ENCODE measurements at regions not wholly inside any gene's neighbourhood (a gene's known extent, or its start where the extent isn't known, plus 50 kb on each side); places are given as distances from the start of the nearest gene placed in this dataset.

DNA sequence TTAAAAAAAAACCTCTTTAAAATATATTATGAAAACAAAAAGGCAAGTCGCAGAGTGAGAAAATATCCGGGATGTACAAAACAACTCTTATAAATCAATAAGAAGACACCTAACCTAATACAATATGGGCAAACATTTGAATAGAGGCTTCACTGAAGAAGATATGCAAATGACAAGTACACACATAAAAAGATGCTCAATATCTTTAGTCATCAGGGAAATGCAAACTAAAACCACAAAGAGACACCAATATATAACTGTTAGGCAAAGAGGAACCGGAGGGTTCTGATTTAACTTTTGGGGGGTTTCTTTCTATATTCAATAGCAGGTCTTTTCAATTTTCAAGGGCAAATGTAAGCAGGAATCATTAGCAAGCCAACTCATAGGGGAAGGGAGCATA, 480.7 kb upstream of the SPTLC3 start:
- 89 to 90% methylated on average over 3 of the region's 3 CpGs for WGBS, 2 donors
- TF ChIP-seq, protein P1, sequence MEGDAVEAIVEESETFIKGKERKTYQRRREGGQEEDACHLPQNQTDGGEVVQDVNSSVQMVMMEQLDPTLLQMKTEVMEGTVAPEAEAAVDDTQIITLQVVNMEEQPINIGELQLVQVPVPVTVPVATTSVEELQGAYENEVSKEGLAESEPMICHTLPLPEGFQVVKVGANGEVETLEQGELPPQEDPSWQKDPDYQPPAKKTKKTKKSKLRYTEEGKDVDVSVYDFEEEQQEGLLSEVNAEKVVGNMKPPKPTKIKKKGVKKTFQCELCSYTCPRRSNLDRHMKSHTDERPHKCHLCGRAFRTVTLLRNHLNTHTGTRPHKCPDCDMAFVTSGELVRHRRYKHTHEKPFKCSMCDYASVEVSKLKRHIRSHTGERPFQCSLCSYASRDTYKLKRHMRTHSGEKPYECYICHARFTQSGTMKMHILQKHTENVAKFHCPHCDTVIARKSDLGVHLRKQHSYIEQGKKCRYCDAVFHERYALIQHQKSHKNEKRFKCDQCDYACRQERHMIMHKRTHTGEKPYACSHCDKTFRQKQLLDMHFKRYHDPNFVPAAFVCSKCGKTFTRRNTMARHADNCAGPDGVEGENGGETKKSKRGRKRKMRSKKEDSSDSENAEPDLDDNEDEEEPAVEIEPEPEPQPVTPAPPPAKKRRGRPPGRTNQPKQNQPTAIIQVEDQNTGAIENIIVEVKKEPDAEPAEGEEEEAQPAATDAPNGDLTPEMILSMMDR (IDR thresholded peaks at IDR 0.05) = no peak
- intact Hi-C loops (cut with DNase I; ENCODE audit: low total_unique reads) = no loop called here
- no peak overlapping the region for H3K4me3 ChIP-seq (ENCODE audit: low read depth, poor library complexity, severe bottlenecking)
- no peak for DNase-seq (ENCODE audit: low spot score in 2 of 2)

DNA sequence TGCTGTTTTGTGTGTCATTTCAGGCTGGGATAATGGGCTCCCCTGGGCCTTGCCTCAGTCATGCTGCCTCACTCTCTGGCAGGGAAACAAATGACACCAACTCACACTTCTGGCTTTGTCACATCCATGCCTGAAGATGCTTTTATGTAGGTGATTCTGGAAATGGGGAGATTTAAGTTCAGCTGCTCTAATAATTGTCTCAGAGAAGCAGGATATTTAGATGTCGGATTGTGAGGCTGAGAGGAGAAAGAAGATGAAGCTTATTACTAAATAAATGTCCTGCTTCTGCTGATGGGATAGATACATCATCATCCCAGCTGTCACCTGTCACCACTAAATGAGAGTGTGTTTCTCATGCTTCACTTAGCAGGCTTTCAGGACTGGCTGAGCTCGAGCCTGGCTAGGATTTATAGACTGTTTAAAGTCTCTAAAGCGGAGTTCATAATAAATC, 480.2 kb upstream of the SPTLC3 start:
- intact Hi-C loops (cut with DNase I; ENCODE audit: low total_unique reads) = no loop called here
- WGBS, 2 donors = 48 to 51% methylated on average over 3 of the region's 3 CpGs
- TF ChIP-seq, protein P1 (IDR thresholded peaks at IDR 0.05) = no peak
- no peak for TF ChIP-seq POLR2A (IDR thresholded peaks at IDR 0.05)
- DNase-seq (ENCODE audit: low spot score in 2 of 2) = no peak
- no peak overlapping the region for H3K4me3 ChIP-seq (ENCODE audit: low read depth, poor library complexity, severe bottlenecking)

DNA sequence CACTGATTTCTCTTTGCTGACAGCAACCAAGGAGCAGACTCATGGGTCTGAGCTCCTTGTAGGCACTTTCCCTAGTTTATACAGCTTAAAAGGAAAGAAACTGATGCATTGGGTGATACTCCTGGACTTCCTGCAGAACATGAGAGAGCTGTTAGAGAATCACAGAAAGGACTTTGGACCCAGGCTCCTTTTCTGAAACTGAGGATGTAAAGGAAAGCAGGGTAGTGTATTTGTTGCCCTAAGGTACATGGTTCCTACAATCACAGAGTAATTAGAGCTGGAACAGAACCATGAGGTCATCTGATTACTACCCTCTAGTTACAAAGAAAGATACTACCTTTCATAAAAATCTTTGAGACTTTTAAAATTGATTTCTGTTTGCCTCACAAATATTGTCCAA, 477.1 kb upstream of the SPTLC3 start:
- DNase-seq (ENCODE audit: low spot score in 2 of 2) = no peak
- TF ChIP-seq POLR2A (IDR thresholded peaks at IDR 0.05) = no peak
- TF ChIP-seq, protein P1 (IDR thresholded peaks at IDR 0.05) = no peak
- intact Hi-C loops (cut with DNase I; ENCODE audit: low total_unique reads) = no loop called here
- H3K4me3 ChIP-seq (ENCODE audit: low read depth, poor library complexity, severe bottlenecking) = no peak overlapping the region

DNA sequence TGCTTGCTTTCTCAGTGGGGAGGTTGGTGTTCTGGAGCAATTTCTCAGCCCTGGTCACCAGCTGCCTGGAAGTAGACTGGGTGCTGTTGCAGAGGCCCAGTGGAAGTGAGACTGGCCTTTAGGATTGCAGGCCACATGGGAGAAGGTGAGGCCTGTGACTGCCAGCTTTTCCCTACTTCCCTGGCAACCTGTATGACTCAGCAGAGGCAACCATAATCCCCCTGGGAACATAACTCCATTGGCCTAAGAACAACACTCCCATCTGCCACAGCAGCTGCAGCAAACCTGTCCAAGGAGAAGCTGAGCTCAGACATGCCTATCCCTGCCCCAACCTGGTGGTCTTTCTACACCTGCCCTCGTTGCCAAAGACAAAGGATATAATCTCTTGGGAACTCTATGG, 473.5 kb upstream of the SPTLC3 start:
- DNase-seq (ENCODE audit: low spot score in 2 of 2) = no peak
- intact Hi-C loops (cut with DNase I; ENCODE audit: low total_unique reads) = no loop called here
- WGBS, 2 donors = 36 to 46% methylated on average over 1 of the region's 1 CpG
- TF ChIP-seq POLR2A (IDR thresholded peaks at IDR 0.05) = no peak
- TF ChIP-seq, protein P1 (IDR thresholded peaks at IDR 0.05) = no peak
- no peak overlapping the region for H3K4me3 ChIP-seq (ENCODE audit: low read depth, poor library complexity, severe bottlenecking)

DNA sequence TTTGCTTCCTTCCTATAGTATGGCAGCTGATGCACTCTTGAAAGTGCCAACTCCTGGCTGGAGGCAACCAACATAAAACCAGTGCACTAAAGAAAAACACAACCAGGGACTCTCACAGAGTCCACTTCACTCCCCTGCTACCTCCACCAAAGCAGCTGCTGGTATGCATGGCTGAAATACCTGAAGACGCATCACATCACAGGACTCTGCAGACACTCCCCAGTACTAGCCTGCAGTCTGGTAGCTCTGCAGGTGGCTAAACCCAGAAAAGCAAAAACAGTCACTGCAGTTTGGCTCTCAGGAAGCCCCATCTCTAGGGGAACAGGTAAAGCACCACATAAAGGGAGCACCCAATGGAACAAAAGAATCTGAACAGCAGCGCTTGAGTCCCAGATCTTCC, 473.0 kb upstream of the SPTLC3 start:
- WGBS, 2 donors = 88 to 92% methylated on average over 2 of the region's 2 CpGs
- DNase-seq (ENCODE audit: low spot score in 2 of 2) = no peak
- intact Hi-C loops (cut with DNase I; ENCODE audit: low total_unique reads) = no loop called here
- H3K4me3 ChIP-seq (ENCODE audit: low read depth, poor library complexity, severe bottlenecking) = no peak overlapping the region
- no peak for TF ChIP-seq POLR2A (IDR thresholded peaks at IDR 0.05)
- TF ChIP-seq, protein P1 (IDR thresholded peaks at IDR 0.05) = no peak

DNA sequence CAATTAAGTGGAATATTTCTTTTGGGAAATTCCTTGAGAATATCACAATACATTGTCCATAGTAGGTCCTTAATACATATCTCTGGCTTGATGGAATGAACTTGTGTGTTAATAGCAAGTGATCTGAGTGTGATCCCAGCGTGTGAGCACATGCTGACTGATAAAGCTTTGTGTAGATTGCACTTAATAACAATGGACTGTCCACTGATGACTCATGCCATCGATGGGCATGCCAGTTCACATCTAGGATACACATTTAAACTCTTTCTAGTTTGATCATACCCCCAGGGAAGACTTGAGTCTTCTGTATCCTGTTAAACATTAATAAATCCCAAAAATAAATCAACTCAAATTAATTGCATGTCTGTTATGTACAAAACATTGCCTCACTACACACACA, 454.3 kb upstream of the SPTLC3 start:
- TF ChIP-seq, protein P1 (IDR thresholded peaks at IDR 0.05) = no peak
- no peak for TF ChIP-seq POLR2A (IDR thresholded peaks at IDR 0.05)
- no peak overlapping the region for H3K4me3 ChIP-seq (ENCODE audit: low read depth, poor library complexity, severe bottlenecking)
- intact Hi-C loops (cut with DNase I; ENCODE audit: low total_unique reads) = no loop called here
- 36 to 49% methylated on average over 2 of the region's 2 CpGs for WGBS, 2 donors
- DNase-seq (ENCODE audit: low spot score in 2 of 2) = no peak

Measured in lower leg skin (tissue), 4 donors.